ENCODE measurements at regions not wholly inside any gene's neighbourhood (a gene's known extent, or its start where the extent isn't known, plus 50 kb on each side); places are given as distances from the start of the nearest gene placed in this dataset.

GRCh38 chr14:71466946-71467345, 465.3 kb upstream of the RGS6 start:
- Histone ChIP-seq H3K4me2 (ENCODE audit: low read depth, low read length, poor library complexity, severe bottlenecking) (no peak overlapping the region), H3K27ac (ENCODE audit: low read depth, low read length) (no peak overlapping the region), H3K27me3 (ENCODE audit: low read length) (no peaks in the 10 kb centered on the region), H4K20me1 (ENCODE audit: low read depth, low read length) (no peaks in the 10 kb centered on the region), H3K36me3 (ENCODE audit: low read length) (no peaks in the 10 kb centered on the region), H3F3A (ENCODE audit: insufficient read depth) (no peaks in the 10 kb centered on the region), H3K9me2 (replicated peaks; ENCODE audit: insufficient read depth, low read length) (no peaks in the 10 kb centered on the region), H3K4me3 (ENCODE audit: insufficient read depth, low read length, poor library complexity, severe bottlenecking) (no peak overlapping the region), H3K9me3 (ENCODE audit: insufficient read depth, low read length) (no peaks in the 10 kb centered on the region), H2AFZ (ENCODE audit: low read depth, low read length, severe bottlenecking) (no peak overlapping the region), H3K9ac (ENCODE audit: low read length) (no peak overlapping the region), H3K79me2 (ENCODE audit: insufficient read depth, low read length) (no peaks in the 10 kb centered on the region)
- TF ChIP-seq EZH2phosphoT487 (conservative IDR thresholded peaks at IDR 0.05; ENCODE audit: low read length) (no peak), CTCF (IDR thresholded peaks at IDR 0.05; ENCODE audit: insufficient read depth, low read length, poor library complexity, severe bottlenecking) (no peak)

- Histone ChIP-seq H3K9me3 (ENCODE audit: insufficient read depth, low read length) (no peaks in the 10 kb centered on the region), H3K4me2 (ENCODE audit: low read depth, low read length, poor library complexity, severe bottlenecking) (no peak overlapping the region), H3K79me2 (ENCODE audit: insufficient read depth, low read length) (no peaks in the 10 kb centered on the region), H3K4me3 (ENCODE audit: insufficient read depth, low read length, poor library complexity, severe bottlenecking) (no peak overlapping the region), H3K27me3 (ENCODE audit: low read length) (no peaks in the 10 kb centered on the region), H2AFZ (ENCODE audit: low read depth, low read length, severe bottlenecking) (no peak overlapping the region), H3F3A (ENCODE audit: insufficient read depth) (no peaks in the 10 kb centered on the region), H3K27ac (ENCODE audit: low read depth, low read length) (no peak overlapping the region), H3K36me3 (ENCODE audit: low read length) (no peaks in the 10 kb centered on the region), H4K20me1 (ENCODE audit: low read depth, low read length) (no peaks in the 10 kb centered on the region), H3K9me2 (replicated peaks; ENCODE audit: insufficient read depth, low read length) (no peaks in the 10 kb centered on the region), H3K9ac (ENCODE audit: low read length) (no peak overlapping the region)
- no peak for TF ChIP-seq CTCF (IDR thresholded peaks at IDR 0.05; ENCODE audit: insufficient read depth, low read length, poor library complexity, severe bottlenecking)
- no peak for TF ChIP-seq EZH2phosphoT487 (conservative IDR thresholded peaks at IDR 0.05; ENCODE audit: low read length)
These were observed 464.8 kb upstream of the RGS6 start for GRCh38 chr14:71467361-71467811.

- H3K79me2 ChIP-seq (ENCODE audit: insufficient read depth, low read length), result no peaks in the 10 kb centered on the region
- H3K9me3 ChIP-seq (ENCODE audit: insufficient read depth, low read length), result no peaks in the 10 kb centered on the region
- 0 out of 2 replicates have a peak, but pooled peaks cover 3% of the 10 kb centered on the region for H3F3A ChIP-seq (ENCODE audit: insufficient read depth)
These were observed 463.5 kb upstream of the RGS6 start for GRCh38 chr14:71468701-71469100.

More at GRCh38 chr14:71468701-71469100, 463.5 kb upstream of the RGS6 start:
- H4K20me1 ChIP-seq (ENCODE audit: low read depth, low read length), result no peaks in the 10 kb centered on the region
- no peak overlapping the region for H3K4me2 ChIP-seq (ENCODE audit: low read depth, low read length, poor library complexity, severe bottlenecking)
- H2AFZ ChIP-seq (ENCODE audit: low read depth, low read length, severe bottlenecking), result no peak overlapping the region
- H3K27ac ChIP-seq (ENCODE audit: low read depth, low read length), result no peak overlapping the region
- H3K9me2 ChIP-seq (replicated peaks; ENCODE audit: insufficient read depth, low read length), result no peaks in the 10 kb centered on the region
- no peaks in the 10 kb centered on the region for H3K27me3 ChIP-seq (ENCODE audit: low read length)
- no peak overlapping the region for H3K4me3 ChIP-seq (ENCODE audit: insufficient read depth, low read length, poor library complexity, severe bottlenecking)
- H3K9ac ChIP-seq (ENCODE audit: low read length), result no peak overlapping the region
- TF ChIP-seq EZH2phosphoT487 (conservative IDR thresholded peaks at IDR 0.05; ENCODE audit: low read length) (no peak), CTCF (IDR thresholded peaks at IDR 0.05; ENCODE audit: insufficient read depth, low read length, poor library complexity, severe bottlenecking) (no peak)
- no peaks in the 10 kb centered on the region for H3K36me3 ChIP-seq (ENCODE audit: low read length)

Measured in SU-DHL-6 (cell line).